HG02840 (cell line): ENCODE measurements at regions not wholly inside any gene's neighbourhood (a gene's known extent, or its start where the extent isn't known, plus 50 kb on each side); places are given as distances from the start of the nearest gene placed in this dataset.
"Not testable (repeated sequence)": the region's sequence is repeated elsewhere in the genome, so short reads cannot be mapped to it uniquely, and the experiment has no call there.

Experiments used
- ATAC-seq: cut with Tn5 transposase; IDR thresholded peaks from one replicate; pipeline ENCODE4 v1.9.1; 2021; ENCODE audit warnings: mild to moderate bottlenecking, moderate library complexity, moderate number of reproducible peaks; ENCODE audit not compliant: unreplicated experiment, low FRiP score

DNA sequence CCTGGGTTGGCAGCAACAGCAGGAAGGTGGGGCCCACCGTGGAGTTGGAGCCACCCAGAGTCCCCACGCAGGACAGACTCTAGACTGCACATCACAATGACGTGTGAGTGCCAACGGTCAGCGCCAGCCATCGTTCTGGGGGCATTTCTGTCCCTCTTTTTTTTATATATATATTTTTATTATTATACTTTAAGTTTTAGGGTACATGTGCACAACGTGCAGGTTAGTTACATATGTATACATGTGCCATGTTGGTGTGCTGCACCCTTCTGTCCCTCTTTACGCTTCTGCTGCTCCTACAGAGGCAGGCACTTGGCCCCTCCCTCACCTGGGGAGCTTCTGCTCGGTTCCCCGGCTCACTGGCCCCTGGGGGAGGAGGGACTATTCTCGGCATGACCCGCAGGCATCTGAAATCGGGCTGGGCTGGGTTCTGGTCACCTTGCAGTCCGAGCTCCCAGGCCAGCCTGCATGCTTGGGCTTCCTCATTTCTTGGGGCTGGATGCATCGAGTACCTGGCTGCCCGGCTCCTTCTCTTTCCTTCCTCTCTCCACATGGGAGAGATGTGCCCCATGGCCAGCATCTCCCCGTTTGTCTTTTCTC, 787.4 kb downstream of the TBC1D22A start:
- no peak for ATAC-seq

GRCh38 chr22:47548953-47549740, 786.7 kb downstream of the TBC1D22A start:
- ATAC-seq = no peak

DNA sequence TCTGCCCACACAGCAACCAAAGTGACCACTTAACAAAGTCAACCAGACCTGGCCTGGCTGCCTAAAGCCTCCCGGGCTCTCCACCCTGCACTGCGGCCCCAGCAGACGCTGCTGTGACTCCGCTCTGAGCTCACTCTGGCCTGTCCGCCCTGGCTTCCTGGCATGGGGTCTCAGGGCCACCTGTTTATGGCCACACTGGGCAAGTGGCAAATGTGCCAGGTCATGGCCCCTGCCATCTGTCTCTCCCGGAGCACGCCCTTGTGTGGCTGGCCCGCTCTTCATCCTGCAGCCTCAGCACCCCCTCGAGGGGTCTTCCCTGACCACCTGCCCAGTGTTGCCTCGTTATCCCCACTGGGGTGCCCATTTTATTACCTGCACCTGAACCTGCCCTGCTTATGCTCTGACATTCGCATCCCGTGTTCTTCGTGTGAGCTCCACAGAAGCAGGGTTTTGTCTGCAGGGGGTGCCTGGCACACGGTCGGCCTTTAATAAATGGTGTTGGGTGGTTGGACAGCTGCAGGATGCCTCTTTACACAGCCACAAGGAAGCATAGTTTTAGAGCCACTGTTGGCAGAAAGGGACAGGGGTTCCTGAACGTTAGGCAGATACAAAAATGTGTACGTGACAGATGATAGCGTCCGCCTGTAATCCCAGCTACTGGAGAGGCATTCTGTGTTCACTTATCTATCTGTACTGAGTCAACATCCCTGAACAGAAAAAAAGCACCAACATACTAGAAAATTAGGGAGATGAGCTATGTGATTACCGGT, 785.6 kb downstream of the TBC1D22A start:
- no peak for ATAC-seq

DNA sequence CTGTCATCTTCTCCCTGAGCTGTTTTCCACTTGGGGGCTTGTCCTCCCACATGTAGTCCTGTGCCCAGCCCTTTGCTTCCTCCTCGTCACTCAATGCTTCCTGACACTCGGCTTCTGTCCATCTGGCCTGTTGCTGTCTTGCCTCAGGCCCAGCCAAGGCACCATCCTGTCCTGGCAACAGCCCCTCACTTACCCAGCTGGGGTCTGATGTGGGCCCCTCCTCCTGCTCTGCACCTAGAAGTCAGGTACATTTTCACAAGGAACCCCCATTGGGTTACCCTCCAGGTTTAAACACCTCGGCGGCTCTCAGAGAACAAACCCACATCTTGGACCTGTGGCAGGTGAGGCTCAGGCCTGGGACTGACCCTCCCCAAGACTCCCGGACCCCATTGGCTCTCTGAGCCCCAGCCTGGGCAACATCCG, 784.8 kb downstream of the TBC1D22A start:
- no peak for ATAC-seq

DNA sequence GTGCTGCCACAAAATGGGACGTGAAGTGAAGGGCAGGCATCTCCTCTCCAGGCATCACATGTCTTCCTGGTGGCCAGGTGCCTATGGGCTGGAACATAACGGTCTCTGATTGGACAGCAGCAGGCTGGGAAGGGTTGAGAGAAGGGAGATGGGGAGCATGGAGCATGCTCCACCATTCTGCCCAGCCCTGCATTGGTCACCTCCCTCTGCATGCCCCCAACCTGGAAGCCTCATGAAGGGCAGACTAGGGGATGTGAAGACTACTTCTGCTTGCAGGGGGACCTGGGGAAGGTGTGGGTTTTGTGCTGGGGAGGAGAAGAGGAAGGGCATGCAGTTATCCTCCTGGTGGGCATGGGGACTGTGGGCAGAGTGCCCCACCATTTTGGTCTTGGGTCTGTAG, 782.2 kb downstream of the TBC1D22A start:
- ATAC-seq = no peak

DNA sequence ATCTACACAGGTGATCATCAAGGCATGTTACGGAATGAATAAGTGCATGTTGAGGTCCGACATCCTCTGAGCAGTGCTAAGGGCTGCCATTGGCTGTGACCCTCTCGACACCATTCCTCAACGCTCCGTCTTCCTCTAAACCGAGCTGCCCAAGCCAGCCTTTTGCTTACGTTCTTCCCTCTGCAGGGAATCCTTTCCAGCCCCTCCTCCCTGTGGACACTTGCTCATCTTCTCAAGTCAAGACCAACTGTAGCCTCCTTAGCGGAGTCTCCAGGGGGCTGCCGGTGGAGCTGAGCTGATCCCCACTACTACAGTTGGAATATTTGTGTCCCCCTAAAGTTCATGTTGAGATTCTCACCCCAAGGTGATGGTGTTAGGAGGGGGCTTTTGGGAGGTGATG, 781.0 kb downstream of the TBC1D22A start:
- no peak for ATAC-seq

DNA sequence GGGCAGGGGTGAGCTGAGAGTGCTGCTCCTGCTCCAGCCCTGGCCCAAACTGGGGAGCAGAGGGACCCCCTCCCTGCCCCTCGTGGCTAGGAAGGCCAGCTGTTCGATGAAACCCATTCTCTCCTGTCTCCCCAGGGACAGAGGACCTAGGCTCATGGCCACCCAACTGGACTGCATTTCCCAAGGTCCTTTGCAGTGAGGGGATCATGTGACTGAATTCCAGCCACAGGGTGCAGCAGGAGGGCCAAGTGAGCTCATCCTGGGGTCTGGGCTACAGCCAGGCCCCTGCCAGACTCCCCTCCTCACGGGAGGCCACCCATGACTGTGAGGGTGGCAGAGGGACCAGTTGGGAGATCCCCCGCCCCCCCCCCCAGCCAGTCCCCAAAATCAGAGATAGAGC, 777.6 kb downstream of the TBC1D22A start:
- no peak for ATAC-seq

DNA sequence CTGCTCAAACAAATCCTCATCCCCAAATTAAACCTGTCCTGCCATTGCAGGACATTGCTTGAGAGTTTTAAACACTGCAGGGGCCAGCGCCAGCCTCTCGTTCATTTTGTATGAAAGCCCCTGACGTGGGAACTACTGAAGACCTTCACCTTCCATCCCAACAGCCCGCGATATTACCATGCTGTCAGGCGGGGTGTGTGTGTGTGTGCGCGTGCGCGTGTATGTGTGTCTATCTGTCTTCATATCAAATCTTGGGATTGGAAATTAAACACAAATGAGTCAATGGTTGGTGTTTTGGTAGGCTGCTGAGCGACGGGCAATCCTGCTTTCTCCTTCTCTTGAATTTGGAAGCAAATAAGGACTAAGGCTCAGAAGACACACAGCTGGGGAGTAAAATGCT, 776.9 kb downstream of the TBC1D22A start:
- no peak for ATAC-seq

- no peak for ATAC-seq
These were observed 773.2 kb downstream of the TBC1D22A start for GRCh38 chr22:47535681-47536080.

GRCh38 chr22:47534804-47535410, 772.5 kb downstream of the TBC1D22A start:
- no peak for ATAC-seq

DNA sequence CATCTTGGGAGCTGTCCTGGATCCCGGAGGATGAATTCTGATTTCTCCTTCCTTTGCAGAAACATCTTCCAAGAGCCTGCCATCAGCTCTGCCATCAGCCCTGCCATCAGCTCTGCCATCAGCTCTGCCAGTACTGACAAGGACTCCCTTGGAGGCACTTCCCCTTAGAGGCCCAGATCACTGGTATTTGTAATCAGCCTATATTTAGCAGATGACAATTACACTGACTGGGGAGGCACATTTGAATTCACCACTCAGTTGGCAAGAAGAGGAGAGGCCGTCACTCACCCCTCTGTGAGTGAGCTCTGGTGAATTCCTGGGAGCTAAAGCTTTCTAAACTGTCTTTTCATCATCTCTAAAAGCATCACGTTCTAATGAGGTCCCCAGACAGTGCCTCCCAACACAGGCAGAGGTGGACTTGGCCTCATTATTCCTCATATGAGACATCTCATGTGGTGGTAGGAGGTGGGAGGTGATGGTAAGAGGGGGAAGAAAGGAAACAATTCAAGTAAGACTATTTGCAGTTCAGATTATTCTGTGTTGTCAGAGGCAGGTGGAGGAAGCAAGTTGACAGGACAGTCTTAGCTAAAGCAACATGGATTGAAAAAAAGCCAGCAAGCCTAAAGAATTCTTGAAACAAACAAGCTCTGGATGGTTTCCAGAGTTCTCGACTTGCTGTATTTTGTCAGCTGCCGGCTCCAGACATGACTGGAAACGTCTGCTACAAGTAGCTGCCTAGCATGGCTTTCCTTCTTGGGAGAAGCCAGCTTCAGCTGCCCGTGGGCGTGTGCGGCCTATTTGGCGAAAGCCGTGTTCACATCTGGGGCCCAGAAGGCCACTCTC, 771.7 kb downstream of the TBC1D22A start:
- no peak for ATAC-seq

DNA sequence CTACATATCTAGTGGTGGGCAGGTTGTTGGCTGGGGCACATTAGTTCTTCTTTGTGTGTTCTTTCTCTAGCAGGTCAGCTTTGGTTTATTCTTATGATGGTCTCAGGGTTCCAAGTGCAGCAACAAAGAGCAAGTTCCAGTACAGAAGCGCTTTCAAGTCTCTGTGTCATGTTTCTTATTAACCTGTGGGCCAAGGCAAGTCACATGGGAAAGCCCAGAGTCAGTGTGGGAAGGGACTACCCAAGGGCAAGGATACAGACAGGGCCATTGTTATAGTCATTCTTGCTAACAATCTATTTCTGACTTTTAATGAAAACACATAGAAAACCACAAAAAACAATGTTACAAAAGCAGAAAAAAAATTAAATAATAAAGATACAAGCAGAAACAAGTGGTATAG, 754.6 kb downstream of the TBC1D22A start:
- no peak for ATAC-seq

GRCh38 chr22:47515384-47516125, 753.1 kb downstream of the TBC1D22A start:
- ATAC-seq = no peak

GRCh38 chr22:47512617-47513016, 750.2 kb downstream of the TBC1D22A start:
- ATAC-seq = no peak

- ATAC-seq = no peak
These were observed 742.5 kb downstream of the TBC1D22A start for GRCh38 chr22:47504962-47505361.

DNA sequence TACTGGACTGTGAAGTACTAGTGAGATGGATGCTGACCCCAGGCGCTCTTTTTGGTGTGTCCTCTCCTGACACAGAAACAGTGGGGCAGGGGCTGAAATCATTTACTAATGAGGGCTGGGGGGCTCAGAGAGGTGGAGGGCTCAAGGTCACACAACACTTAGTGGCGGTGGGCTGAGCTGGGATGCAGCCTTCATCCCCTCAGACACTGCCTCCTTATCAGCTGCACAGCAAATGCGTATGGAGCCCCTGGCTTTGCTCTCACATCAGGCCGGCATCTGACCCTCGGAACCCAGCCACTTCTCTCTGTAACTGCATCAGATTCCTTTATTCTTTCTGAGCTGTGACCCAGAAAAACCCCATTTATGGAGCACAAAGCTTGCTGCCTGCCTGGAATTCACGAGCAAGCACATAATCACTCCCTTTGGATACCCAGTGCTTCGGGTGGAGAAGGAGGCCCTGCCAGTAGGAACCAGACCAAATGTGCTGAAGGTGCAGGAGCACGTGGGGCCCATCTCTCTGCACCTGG, 736.6 kb downstream of the TBC1D22A start:
- no peak for ATAC-seq

GRCh38 chr22:47497666-47498065, 735.2 kb downstream of the TBC1D22A start:
- no peak for ATAC-seq

DNA sequence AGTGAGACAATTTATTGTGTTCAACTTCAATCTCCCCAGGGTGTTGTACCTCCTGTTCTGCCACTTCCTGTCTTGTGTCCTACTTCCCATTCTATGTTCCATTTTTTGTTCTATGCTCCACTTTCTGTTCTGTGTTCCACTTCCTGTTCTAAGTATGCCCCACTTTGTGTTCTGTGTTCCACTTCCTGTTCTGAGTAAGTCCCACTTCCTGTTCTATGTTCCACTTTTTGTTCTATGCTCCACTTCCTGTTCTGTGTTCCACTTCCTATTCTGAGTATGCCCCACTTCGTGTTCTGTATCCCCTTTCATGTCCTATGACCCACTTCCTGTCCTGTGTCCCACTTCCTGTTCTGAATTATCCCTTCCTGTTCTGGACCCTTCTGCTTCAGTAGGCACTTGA, 732.7 kb downstream of the TBC1D22A start:
- no peak for ATAC-seq

DNA sequence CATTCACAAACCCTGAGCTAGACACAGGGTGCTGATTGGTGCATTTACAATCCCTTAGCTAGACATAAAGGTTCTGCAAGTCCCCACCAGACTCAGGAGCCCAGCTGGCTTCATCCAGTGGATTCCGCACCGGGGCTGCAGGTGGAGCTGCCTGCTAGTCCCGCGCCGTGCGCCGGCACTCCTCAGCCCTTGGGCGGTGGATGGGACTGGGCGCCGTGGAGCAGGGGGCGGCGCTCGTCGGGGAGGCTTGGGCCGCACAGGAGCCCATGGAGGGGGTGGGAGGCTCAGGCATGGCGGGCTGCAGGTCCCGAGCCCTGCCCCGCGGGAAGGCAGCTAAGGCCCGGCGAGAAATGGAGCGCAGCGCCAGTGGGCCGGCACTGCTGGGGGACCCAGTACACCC, 725.7 kb downstream of the TBC1D22A start:
- not testable (repeated sequence) for ATAC-seq
